Activated CD4-positive, alpha-beta T cell treated with anti-CD3 and anti-CD28 coated beads for 24 hours (primary cell): ENCODE measurements at regions not wholly inside any gene's neighbourhood (a gene's known extent, or its start where the extent isn't known, plus 50 kb on each side); places are given as distances from the start of the nearest gene placed in this dataset.

Source experiments
- DNase-seq, 2 donors: peaks; one replicate each; pipeline ENCODE4 v3.0.0-alpha.2; 2020; ENCODE audit warnings: low read depth in 2 of 2

GRCh38 chr3:116848248-116848829 lies 138.8 kb downstream of the TUSC7 start:
- DNase-seq = no peak

- no peak for DNase-seq
Observed at GRCh38 chr3:116849261-116849688, 139.7 kb downstream of the TUSC7 start.

GRCh38 chr3:116852803-116853202 lies 143.2 kb downstream of the TUSC7 start:
- DNase-seq = no peak

GRCh38 chr3:116863270-116863770 lies 153.7 kb downstream of the TUSC7 start:
- no peak for DNase-seq

GRCh38 chr3:116863822-116864589 lies 154.4 kb downstream of the TUSC7 start:
- no peak for DNase-seq

- no peak for DNase-seq
Observed at GRCh38 chr3:116864590-116864927, 155.0 kb downstream of the TUSC7 start.

- DNase-seq = no peak
Observed at GRCh38 chr3:116870379-116870778, 160.8 kb downstream of the TUSC7 start.

GRCh38 chr3:116871905-116872304 lies 162.3 kb downstream of the TUSC7 start:
- no peak for DNase-seq

GRCh38 chr3:116872688-116873087 lies 163.1 kb downstream of the TUSC7 start:
- DNase-seq = no peak

- DNase-seq = no peak
Observed at GRCh38 chr3:116873142-116873541, 163.6 kb downstream of the TUSC7 start.

GRCh38 chr3:116877968-116878367 lies 168.4 kb downstream of the TUSC7 start:
- no peak for DNase-seq

- DNase-seq = no peak
Observed at GRCh38 chr3:116886202-116886893, 176.8 kb downstream of the TUSC7 start.

GRCh38 chr3:116896116-116896515 lies 186.5 kb downstream of the TUSC7 start:
- no peak for DNase-seq

GRCh38 chr3:116897382-116897781 lies 187.8 kb downstream of the TUSC7 start:
- no peak for DNase-seq

- DNase-seq = no peak
Observed at GRCh38 chr3:116899253-116899652, 189.7 kb downstream of the TUSC7 start.

GRCh38 chr3:116905334-116905733 lies 195.8 kb downstream of the TUSC7 start:
- no peak for DNase-seq

GRCh38 chr3:116905794-116906193 lies 196.2 kb downstream of the TUSC7 start:
- DNase-seq = no peak

GRCh38 chr3:116912116-116912515 lies 202.5 kb downstream of the TUSC7 start:
- DNase-seq = no peak

- no peak for DNase-seq
Observed at GRCh38 chr3:116914004-116914403, 204.4 kb downstream of the TUSC7 start.

- no peak for DNase-seq
Observed at GRCh38 chr3:116916836-116917235, 207.3 kb downstream of the TUSC7 start.

- DNase-seq = no peak
Observed at GRCh38 chr3:116920826-116921610, 211.4 kb downstream of the TUSC7 start.

- DNase-seq = no peak
Observed at GRCh38 chr3:116927918-116928317, 218.3 kb downstream of the TUSC7 start.
